AG04449 (cell line): ENCODE measurements at regions not wholly inside any gene's neighbourhood (a gene's known extent, or its start where the extent isn't known, plus 50 kb on each side); places are given as distances from the start of the nearest gene placed in this dataset.

Experiments
- CTCF ChIA-PET: fragments of 350-600 bp; formaldehyde crosslinking; extraction: SDS; loops from one replicate; lab custom pipeline; 2021; ENCODE audit warnings: antibody characterized with exemption; lab: Yijun Ruan, JAX
- POLR2A ChIA-PET: fragments of 400-600, 350-600 bp; formaldehyde crosslinking; extraction: SDS; loops from one replicate; lab custom pipeline; 2020; ENCODE audit warnings: antibody characterized with exemption, inconsistent platforms; lab: Yijun Ruan, JAX
- DNase-seq: peaks from one replicate; pipeline ENCODE4 v3.0.0-alpha.2; 2010; ENCODE audit warnings: low read depth, low spot score
- H3K4me3 ChIP-seq: 2 replicates; pipeline ENCODE4 v1.5.1; 2011; ENCODE audit warnings: low read depth, mild to moderate bottlenecking, control low read depth, low read length
- CTCF ChIP-seq: IDR thresholded peaks from one replicate; pipeline ENCODE4 v1.5.1; 2011; ENCODE audit warnings: mild to moderate bottlenecking, moderate library complexity, low read length, control low read depth, inconsistent platforms; ENCODE audit not compliant: insufficient read depth; ENCODE audit errors: missing control alignments

DNA sequence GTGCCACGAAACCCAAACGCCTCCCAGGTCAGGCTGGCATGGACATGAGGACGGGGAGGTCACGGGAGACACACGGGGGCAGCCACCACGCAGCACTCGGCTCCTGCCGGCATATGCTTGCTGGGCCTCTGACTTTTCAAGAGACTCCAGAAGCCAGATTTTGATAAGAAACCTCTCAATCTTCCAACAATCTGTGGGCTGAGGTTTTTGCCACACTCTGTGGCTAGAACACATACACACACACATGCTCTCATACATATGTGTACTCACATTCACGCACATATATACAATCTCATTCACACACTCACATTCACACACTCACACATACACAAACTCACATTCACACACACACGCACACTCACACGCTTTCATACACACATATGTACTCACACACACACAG, 86.7 kb upstream of the LINGO1 start:
- no peak overlapping the region for H3K4me3 ChIP-seq
- ChIA-PET POLR2A (no interaction called here), CTCF (no interaction called here)
- DNase-seq, result no peak
- no peak for TF ChIP-seq CTCF

DNA sequence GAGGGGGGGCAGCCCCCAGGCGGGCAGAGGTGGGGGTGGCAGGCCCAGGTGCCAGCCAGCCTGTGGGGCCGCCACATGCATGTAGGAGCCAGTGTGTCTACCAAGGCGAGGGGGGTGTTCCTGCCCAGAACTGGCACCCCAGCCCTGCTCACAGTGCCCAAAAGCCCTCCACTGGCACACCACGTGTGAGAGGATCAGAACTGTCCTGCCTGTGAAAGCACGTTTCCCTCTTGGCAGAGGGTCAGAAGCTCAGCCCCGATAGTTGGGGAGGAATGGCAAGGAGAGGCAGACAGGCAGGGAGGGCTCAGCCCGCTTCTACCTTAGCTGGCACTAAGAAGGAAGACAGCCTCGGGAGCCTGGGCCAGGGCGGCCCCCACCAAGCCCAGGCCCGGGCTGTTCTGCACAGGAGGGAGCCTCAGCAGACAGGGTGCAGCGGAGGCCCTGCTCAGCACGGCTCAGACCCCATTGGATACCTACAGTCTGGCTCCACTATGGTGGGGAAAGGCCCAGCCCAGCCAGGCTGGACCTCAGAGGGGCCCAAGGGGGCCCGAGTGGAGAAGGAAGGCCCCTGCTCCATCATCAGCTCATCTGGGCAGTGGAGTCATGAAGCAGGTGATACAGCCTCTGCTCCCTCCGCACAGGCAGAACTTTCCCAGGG, 84.8 kb upstream of the LINGO1 start:
- no peak for TF ChIP-seq CTCF
- no peak overlapping the region for H3K4me3 ChIP-seq
- ChIA-PET CTCF (no interaction called here), POLR2A (no interaction called here)
- no peak for DNase-seq

GRCh38 chr15:77716632-77717332, 84.1 kb upstream of the LINGO1 start:
- no peak overlapping the region for H3K4me3 ChIP-seq
- no peak for DNase-seq
- CTCF ChIA-PET, result no interaction called here
- no peak for TF ChIP-seq CTCF
- POLR2A ChIA-PET, result no interaction called here

- ChIA-PET CTCF (no interaction called here), POLR2A (no interaction called here)
- no peak overlapping the region for H3K4me3 ChIP-seq
- DNase-seq, result no peak
- no peak for TF ChIP-seq CTCF
These were observed 83.1 kb upstream of the LINGO1 start for GRCh38 chr15:77715860-77716259.

DNA sequence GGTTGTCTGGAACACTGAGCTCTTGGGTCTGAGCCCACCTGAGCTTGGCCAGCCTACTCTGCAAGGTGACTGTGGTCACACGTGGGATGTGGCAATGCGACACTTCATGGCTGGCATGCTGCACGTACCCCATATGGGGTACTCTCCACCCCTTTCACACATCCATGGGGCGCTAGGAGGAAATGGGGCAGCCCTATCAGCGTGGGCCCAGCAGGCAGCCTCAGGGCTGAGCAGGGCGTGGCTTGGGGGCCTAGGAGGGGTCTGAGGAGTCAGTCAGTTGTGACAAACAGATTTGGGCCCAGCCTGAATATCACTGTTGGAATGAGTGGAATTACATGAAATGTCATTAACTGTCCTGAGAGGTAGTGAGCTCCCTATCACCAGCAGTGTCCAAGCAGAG, 82.3 kb upstream of the LINGO1 start:
- H3K4me3 ChIP-seq, result no peak overlapping the region
- no peak for DNase-seq
- CTCF ChIA-PET, result interaction anchor here (1.4 kb wide), 1 partner anchor 81 kb away, joined by 4 read pairs; no protein-coding TSS in a partner anchor
- TF ChIP-seq CTCF, result no peak
- POLR2A ChIA-PET, result no interaction called here

- no peak for DNase-seq
- ChIA-PET POLR2A (no interaction called here), CTCF (interaction anchor here (1.4 kb wide), 1 partner anchor 80 kb away, joined by 4 read pairs; no protein-coding TSS in a partner anchor)
- H3K4me3 ChIP-seq, result no peak overlapping the region
- no peak for TF ChIP-seq CTCF
These were observed 81.8 kb upstream of the LINGO1 start for GRCh38 chr15:77714555-77714954.
